ENCODE measurements at regions not wholly inside any gene's neighbourhood (a gene's known extent, or its start where the extent isn't known, plus 50 kb on each side); places are given as distances from the start of the nearest gene placed in this dataset.

DNA sequence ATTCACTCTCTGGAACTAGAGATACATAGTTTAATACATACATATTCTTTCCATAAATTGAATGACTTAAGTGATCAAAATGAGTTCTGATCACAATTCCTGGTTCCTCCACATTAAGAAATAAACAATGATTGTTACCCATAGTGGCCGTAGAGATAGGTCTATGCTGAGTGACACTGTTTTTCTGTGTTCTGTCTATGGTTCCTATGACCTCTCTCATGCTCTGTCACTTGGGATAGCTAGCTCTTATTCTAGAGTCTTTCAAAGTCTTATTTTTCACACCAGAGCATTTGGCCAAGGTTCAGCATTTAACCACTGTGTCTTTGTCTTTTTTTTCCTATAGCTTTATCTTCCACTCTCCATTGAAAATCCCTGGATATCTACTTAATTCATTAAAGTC is 132.4 kb downstream of the GOLGA6L6 start:
- TF ChIP-seq, protein P1, sequence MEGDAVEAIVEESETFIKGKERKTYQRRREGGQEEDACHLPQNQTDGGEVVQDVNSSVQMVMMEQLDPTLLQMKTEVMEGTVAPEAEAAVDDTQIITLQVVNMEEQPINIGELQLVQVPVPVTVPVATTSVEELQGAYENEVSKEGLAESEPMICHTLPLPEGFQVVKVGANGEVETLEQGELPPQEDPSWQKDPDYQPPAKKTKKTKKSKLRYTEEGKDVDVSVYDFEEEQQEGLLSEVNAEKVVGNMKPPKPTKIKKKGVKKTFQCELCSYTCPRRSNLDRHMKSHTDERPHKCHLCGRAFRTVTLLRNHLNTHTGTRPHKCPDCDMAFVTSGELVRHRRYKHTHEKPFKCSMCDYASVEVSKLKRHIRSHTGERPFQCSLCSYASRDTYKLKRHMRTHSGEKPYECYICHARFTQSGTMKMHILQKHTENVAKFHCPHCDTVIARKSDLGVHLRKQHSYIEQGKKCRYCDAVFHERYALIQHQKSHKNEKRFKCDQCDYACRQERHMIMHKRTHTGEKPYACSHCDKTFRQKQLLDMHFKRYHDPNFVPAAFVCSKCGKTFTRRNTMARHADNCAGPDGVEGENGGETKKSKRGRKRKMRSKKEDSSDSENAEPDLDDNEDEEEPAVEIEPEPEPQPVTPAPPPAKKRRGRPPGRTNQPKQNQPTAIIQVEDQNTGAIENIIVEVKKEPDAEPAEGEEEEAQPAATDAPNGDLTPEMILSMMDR (IDR thresholded peaks at IDR 0.05 in 8 of 11, conservative IDR thresholded peaks at IDR 0.05 in 3 of 11) = no peak
- no peak for TF ChIP-seq POLR2A (IDR thresholded peaks at IDR 0.05)
